H1 (cell line): ENCODE measurements at regions not wholly inside any gene's neighbourhood (a gene's known extent, or its start where the extent isn't known, plus 50 kb on each side); places are given as distances from the start of the nearest gene placed in this dataset.
"Not testable (repeated sequence)": the region's sequence is repeated elsewhere in the genome, so short reads cannot be mapped to it uniquely, and the experiment has no call there.

Experiments used
- CTCF ChIA-PET: fragments of 300-600 bp; sonication (Branson Sonifier 250); formaldehyde crosslinking; loops from one replicate; lab custom pipeline; 2021; ENCODE audit not compliant: partially characterized antibody; lab: Charles Lee
- POLR2A ChIA-PET: fragments of 300-600 bp; sonication (Branson Sonifier 250); formaldehyde crosslinking; loops from one replicate; lab custom pipeline; 2021; ENCODE audit warnings: inconsistent platforms; ENCODE audit not compliant: partially characterized antibody; lab: Charles Lee
- DNase-seq, 2 experiments: peaks; one replicate each; pipeline versions ENCODE4 v3.0.0 to v3.0.0-alpha.2; 2010 to 2022; ENCODE audit warnings: low spot score in 2 of 2, low read depth in 1 of 2, mixed read lengths in 1 of 2
- FAIRE-seq: peaks from 2 replicates; lab custom pipeline; 2011; peaks lifted over from hg19 to GRCh38; lab: Jason Lieb, UNC
- H2AFZ ChIP-seq: 2 replicates; pipeline ENCODE4 v1.8.1; 2012; ENCODE audit warnings: low read length, inconsistent platforms
- H2AK5ac ChIP-seq: 2 replicates; pipeline ENCODE4 v1.6.1; 2013; ENCODE audit warnings: low read depth, low read length
- H2BK120ac ChIP-seq: replicated peaks from 2 replicates; pipeline ENCODE3; 2013; ENCODE audit warnings: low read depth, low read length, inconsistent platforms
- H2BK12ac ChIP-seq: 2 replicates; pipeline ENCODE4 v1.6.1; 2013; ENCODE audit warnings: low read depth, low read length
- H2BK15ac ChIP-seq: 2 replicates; pipeline ENCODE4 v1.6.1; 2013; ENCODE audit warnings: low read length
- H2BK20ac ChIP-seq: 2 replicates; pipeline ENCODE4 v1.6.1; 2013; ENCODE audit warnings: low read length
- H2BK5ac ChIP-seq: 2 replicates; pipeline ENCODE4 v1.6.1; 2013; ENCODE audit warnings: low read depth, low read length
- H3K14ac ChIP-seq: 2 replicates; pipeline ENCODE4 v1.6.1; 2013; ENCODE audit warnings: inconsistent platforms; ENCODE audit not compliant: insufficient read length
- H3K18ac ChIP-seq: 2 replicates; pipeline ENCODE4 v1.6.1; 2013; ENCODE audit warnings: low read length; ENCODE audit errors: extremely low read depth
- H3K23ac ChIP-seq: 2 replicates; pipeline ENCODE4 v1.6.1; 2013; ENCODE audit warnings: inconsistent platforms; ENCODE audit not compliant: insufficient read length
- H3K23me2 ChIP-seq: 2 replicates; pipeline ENCODE4 v1.6.1; 2013; ENCODE audit warnings: low read depth, low read length
- H3K27ac ChIP-seq: 2 replicates; pipeline ENCODE4 v1.6.1; 2011; ENCODE audit warnings: low read depth, low read length, inconsistent platforms
- H3K27me3 ChIP-seq, 4 experiments: replicated peaks in 1 of 4; 1 replicate in 1 of 4; 2 replicates in 3 of 4; pipeline versions ENCODE4 v1.6.1 to v1.8.1; 2011 to 2013; ENCODE audit warnings: low read length in 3 of 4, mild to moderate bottlenecking in 3 of 4, inconsistent platforms in 2 of 4, mixed read lengths in 2 of 4, moderate library complexity in 1 of 4; ENCODE audit not compliant: control insufficient read depth in 3 of 4, insufficient read depth in 3 of 4; ENCODE audit errors: extremely low read depth in 1 of 4
- H3K36me3 ChIP-seq, 4 experiments: 2 replicates each; pipeline versions ENCODE4 v1.6.1 to v1.8.1; 2011 to 2013; ENCODE audit warnings: mild to moderate bottlenecking in 4 of 4, low read length in 3 of 4, moderate library complexity in 2 of 4, control low read depth in 1 of 4, inconsistent platforms in 1 of 4; ENCODE audit not compliant: insufficient read depth in 4 of 4, control insufficient read depth in 2 of 4
- H3K4ac ChIP-seq: replicated peaks from 2 replicates; pipeline ENCODE3; 2013; ENCODE audit warnings: low read length, low read depth, mixed read lengths, inconsistent platforms; ENCODE audit not compliant: insufficient read length
- H3K4me1 ChIP-seq, 4 experiments: replicated peaks in 1 of 4; 1 replicate in 1 of 4; 2 replicates in 3 of 4; pipeline versions ENCODE4 v1.6.1 to v1.8.1; 2011 to 2013; ENCODE audit warnings: low read length in 3 of 4, inconsistent platforms in 2 of 4, mixed read lengths in 1 of 4; ENCODE audit not compliant: insufficient read depth in 4 of 4, control insufficient read depth in 3 of 4
- H3K4me2 ChIP-seq, 2 experiments: 2 replicates each; pipeline versions ENCODE4 v1.6.1 to v1.8.1; 2011 to 2013; ENCODE audit warnings: low read depth in 2 of 2, low read length in 2 of 2, control low read depth in 1 of 2, inconsistent platforms in 1 of 2, mild to moderate bottlenecking in 1 of 2; ENCODE audit not compliant: insufficient read depth in 1 of 2
- H3K4me3 ChIP-seq, 4 experiments: fragments of 200-600, 300-600 bp in 1 of 4; sonication (generic), shearing (Covaris generic), sonication (Bioruptor Twin) in 1 of 4; 2 replicates each; pipeline versions ENCODE4 v1.5.1 to v1.8.1; 2011 to 2016; ENCODE audit warnings: low read length in 4 of 4, low read depth in 3 of 4, control low read depth in 2 of 4, inconsistent platforms in 2 of 4, mild to moderate bottlenecking in 2 of 4, mixed read lengths in 1 of 4, moderate library complexity in 1 of 4; ENCODE audit not compliant: insufficient read depth in 2 of 4; ENCODE audit errors: extremely low read depth in 1 of 4
- H3K56ac ChIP-seq: replicated peaks from 2 replicates; pipeline ENCODE3; 2013; ENCODE audit warnings: low read depth, mild to moderate bottlenecking, mixed read lengths, low read length, inconsistent platforms; ENCODE audit not compliant: insufficient read length
- H3K79me1 ChIP-seq: 2 replicates; pipeline ENCODE4 v1.6.1; 2013; ENCODE audit warnings: low read depth, low read length, control low read depth
- H3K79me2 ChIP-seq, 2 experiments: 2 replicates each; pipeline versions ENCODE4 v1.6.1 to v1.8.1; 2012 to 2013; ENCODE audit warnings: low read length in 2 of 2, mild to moderate bottlenecking in 2 of 2, inconsistent platforms in 1 of 2; ENCODE audit not compliant: insufficient read depth in 2 of 2, control insufficient read depth in 1 of 2
- H3K9ac ChIP-seq, 4 experiments: replicated peaks in 1 of 4; 1 replicate in 1 of 4; 2 replicates in 3 of 4; pipeline versions ENCODE4 v1.6.1 to v1.8.1; 2011 to 2013; ENCODE audit warnings: low read depth in 3 of 4, low read length in 3 of 4, control low read depth in 2 of 4, mild to moderate bottlenecking in 2 of 4, moderate library complexity in 2 of 4, inconsistent platforms in 1 of 4; ENCODE audit errors: extremely low read depth in 1 of 4
- H3K9me3 ChIP-seq, 2 experiments: 2 replicates each; pipeline versions ENCODE4 v1.6.1 to v1.8.1; 2012 to 2013; ENCODE audit warnings: mild to moderate bottlenecking in 2 of 2, moderate library complexity in 2 of 2, control low read depth in 1 of 2, inconsistent platforms in 1 of 2, low read depth in 1 of 2, low read length in 1 of 2, mixed read lengths in 1 of 2; ENCODE audit not compliant: insufficient read depth in 2 of 2
- H4K20me1 ChIP-seq, 2 experiments: replicated peaks in 1 of 2; 2 replicates each; pipeline versions ENCODE3 to v1.8.1; 2011 to 2013; ENCODE audit warnings: inconsistent platforms in 2 of 2, low read length in 2 of 2, mild to moderate bottlenecking in 1 of 2; ENCODE audit not compliant: insufficient read depth in 2 of 2, control insufficient read depth in 1 of 2
- H4K5ac ChIP-seq: 2 replicates; pipeline ENCODE4 v1.6.1; 2013; ENCODE audit warnings: low read length, low read depth, mixed read lengths, inconsistent platforms; ENCODE audit not compliant: insufficient read length
- H4K8ac ChIP-seq: 2 replicates; pipeline ENCODE4 v1.8.0; 2013; ENCODE audit warnings: mild to moderate bottlenecking, moderate library complexity, low read length, inconsistent platforms; ENCODE audit not compliant: insufficient read depth; ENCODE audit errors: extremely low read depth
- H4K91ac ChIP-seq: replicated peaks from 2 replicates; pipeline ENCODE3; 2013; ENCODE audit warnings: low read length, mixed read lengths, inconsistent platforms; ENCODE audit not compliant: insufficient read length
- WGBS, 2 experiments: shearing (Covaris generic) in 1 of 2; methylation state at CpG; one replicate each; pipeline versions ENCODE4 v1.1.6 to v1.1.7; 2013 to 2015; ENCODE audit warnings: low lambda C conversion rate in 2 of 2, mixed read lengths in 2 of 2, inconsistent platforms in 1 of 2, low coverage in 1 of 2, missing lambda C conversion rate in 1 of 2; ENCODE audit not compliant: insufficient replicate concordance in 2 of 2, insufficient coverage in 1 of 2, insufficient read length in 1 of 2; ENCODE audit errors: extremely low coverage in 1 of 2, missing lambda C conversion rate in 1 of 2; 5-methylcytosine and 5-hydroxymethylcytosine counted together

DNA sequence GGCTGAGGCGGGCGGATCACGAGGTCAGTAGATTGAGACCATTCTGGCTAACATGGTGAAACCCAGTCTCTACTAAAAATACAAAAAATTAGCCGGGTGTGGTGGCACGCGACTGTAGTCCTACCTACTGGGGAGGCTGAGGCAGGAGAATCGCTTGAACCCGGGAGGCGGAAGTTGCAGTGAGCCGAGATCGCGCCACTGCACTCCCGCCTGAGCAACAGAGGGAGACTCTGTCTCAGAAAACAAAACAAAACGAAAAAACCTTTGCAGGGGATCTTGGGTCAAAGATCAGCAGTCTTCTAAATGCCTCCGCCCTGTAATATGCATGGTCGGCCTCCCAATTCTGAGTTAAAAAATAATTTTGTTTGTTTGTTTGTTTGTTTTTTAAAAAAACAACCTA, 340.9 kb upstream of the PRKCQ start:
- H4K5ac ChIP-seq, H4K20me1 ChIP-seq, H3K4me2 ChIP-seq, H3K9me3 ChIP-seq, H2AK5ac ChIP-seq, H3K4ac ChIP-seq, H2AFZ ChIP-seq, H3K27ac ChIP-seq, H3K23me2 ChIP-seq, H3K9ac ChIP-seq, H3K4me3 ChIP-seq, H2BK20ac ChIP-seq, DNase-seq, H3K79me2 ChIP-seq, POLR2A ChIA-PET, H3K14ac ChIP-seq, H2BK5ac ChIP-seq, H3K56ac ChIP-seq, H3K18ac ChIP-seq, H3K27me3 ChIP-seq, H4K8ac ChIP-seq, H3K79me1 ChIP-seq, H2BK15ac ChIP-seq, H4K91ac ChIP-seq, H2BK120ac ChIP-seq, FAIRE-seq, H3K23ac ChIP-seq, H3K4me1 ChIP-seq, H3K36me3 ChIP-seq, H2BK12ac ChIP-seq: not testable (repeated sequence)
- WGBS, 2 experiments, result 86% methylated on average over 16 of the region's 16 CpGs; no CpG with 5 or more reads in 1 of the 2 experiments
- CTCF ChIA-PET, result interaction anchor here (0.6 to 3.1 kb wide), 20 partner anchors 20 to 490 kb away, joined by 3 to 15 read pairs (median 4); partner anchors contain the start of gene SFMBT2
